ENCODE measurements at regions not wholly inside any gene's neighbourhood (a gene's known extent, or its start where the extent isn't known, plus 50 kb on each side); places are given as distances from the start of the nearest gene placed in this dataset.

- H3K36me3 ChIP-seq, result no peaks in the 10 kb centered on the region
- H3K4me3 ChIP-seq (ENCODE audit: low read depth in 1 of 2, low read length in 1 of 2), result no peak overlapping the region
- no peaks in the 10 kb centered on the region for H3K4me1 ChIP-seq (ENCODE audit: control insufficient read depth in 1 of 2, insufficient read depth in 1 of 2, low read depth in 1 of 2, low read length in 1 of 2)
- TF ChIP-seq CTCF (IDR thresholded peaks at IDR 0.05), result no peak
- no peaks in the 10 kb centered on the region for H3K9me3 ChIP-seq
- no peaks in the 10 kb centered on the region for H3K27me3 ChIP-seq
- H3K27ac ChIP-seq, result no peak overlapping the region
Measured at GRCh38 chr1:189350983-189351616, 1126.6 kb downstream of the BRINP3 start.

- no peaks in the 10 kb centered on the region for H3K9me3 ChIP-seq
- no peaks in the 10 kb centered on the region for H3K27me3 ChIP-seq
- no peak overlapping the region for H3K27ac ChIP-seq
- H3K36me3 ChIP-seq, result no peaks in the 10 kb centered on the region
- TF ChIP-seq CTCF (IDR thresholded peaks at IDR 0.05), result no peak
- H3K4me1 ChIP-seq (ENCODE audit: control insufficient read depth in 1 of 2, insufficient read depth in 1 of 2, low read depth in 1 of 2, low read length in 1 of 2), result no peaks in the 10 kb centered on the region
- H3K4me3 ChIP-seq (ENCODE audit: low read depth in 1 of 2, low read length in 1 of 2), result no peak overlapping the region
Measured at GRCh38 chr1:189351960-189352359, 1125.7 kb downstream of the BRINP3 start.

GRCh38 chr1:189356206-189356605, 1121.5 kb downstream of the BRINP3 start:
- Histone ChIP-seq H3K27ac (no peak overlapping the region), H3K36me3 (no peaks in the 10 kb centered on the region), H3K4me3 (ENCODE audit: low read depth in 1 of 2, low read length in 1 of 2) (no peak overlapping the region), H3K4me1 (ENCODE audit: control insufficient read depth in 1 of 2, insufficient read depth in 1 of 2, low read depth in 1 of 2, low read length in 1 of 2) (no peaks in the 10 kb centered on the region), H3K27me3 (no peaks in the 10 kb centered on the region), H3K9me3 (no peaks in the 10 kb centered on the region)
- no peak for TF ChIP-seq CTCF (IDR thresholded peaks at IDR 0.05)

- Histone ChIP-seq H3K4me3 (ENCODE audit: low read depth in 1 of 2, low read length in 1 of 2) (no peak overlapping the region), H3K4me1 (ENCODE audit: control insufficient read depth in 1 of 2, insufficient read depth in 1 of 2, low read depth in 1 of 2, low read length in 1 of 2) (no peaks in the 10 kb centered on the region), H3K9me3 (no peaks in the 10 kb centered on the region), H3K27ac (no peak overlapping the region), H3K27me3 (no peaks in the 10 kb centered on the region), H3K36me3 (no peaks in the 10 kb centered on the region)
- TF ChIP-seq CTCF (IDR thresholded peaks at IDR 0.05), result no peak
Measured at GRCh38 chr1:189357317-189357716, 1120.3 kb downstream of the BRINP3 start.

GRCh38 chr1:189369612-189370011, 1108.1 kb downstream of the BRINP3 start:
- Histone ChIP-seq H3K4me1 (ENCODE audit: control insufficient read depth in 1 of 2, insufficient read depth in 1 of 2, low read depth in 1 of 2, low read length in 1 of 2) (no peaks in the 10 kb centered on the region), H3K27me3 (no peaks in the 10 kb centered on the region), H3K9me3 (no peaks in the 10 kb centered on the region), H3K27ac (no peak overlapping the region), H3K4me3 (ENCODE audit: low read depth in 1 of 2, low read length in 1 of 2) (no peak overlapping the region), H3K36me3 (no peaks in the 10 kb centered on the region)
- TF ChIP-seq CTCF (IDR thresholded peaks at IDR 0.05), result no peak

- Histone ChIP-seq H3K9me3 (no peaks in the 10 kb centered on the region), H3K4me3 (ENCODE audit: low read depth in 1 of 2, low read length in 1 of 2) (no peak overlapping the region), H3K27ac (no peak overlapping the region), H3K4me1 (ENCODE audit: control insufficient read depth in 1 of 2, insufficient read depth in 1 of 2, low read depth in 1 of 2, low read length in 1 of 2) (no peaks in the 10 kb centered on the region), H3K27me3 (no peaks in the 10 kb centered on the region), H3K36me3 (no peaks in the 10 kb centered on the region)
- no peak for TF ChIP-seq CTCF (IDR thresholded peaks at IDR 0.05)
Measured at GRCh38 chr1:189374816-189375215, 1102.8 kb downstream of the BRINP3 start.

Data from neutrophil (primary cell).